ENCODE measurements at regions not wholly inside any gene's neighbourhood (a gene's known extent, or its start where the extent isn't known, plus 50 kb on each side); places are given as distances from the start of the nearest gene placed in this dataset.
"Not testable (repeated sequence)": the region's sequence is repeated elsewhere in the genome, so short reads cannot be mapped to it uniquely, and the experiment has no call there.

DNA sequence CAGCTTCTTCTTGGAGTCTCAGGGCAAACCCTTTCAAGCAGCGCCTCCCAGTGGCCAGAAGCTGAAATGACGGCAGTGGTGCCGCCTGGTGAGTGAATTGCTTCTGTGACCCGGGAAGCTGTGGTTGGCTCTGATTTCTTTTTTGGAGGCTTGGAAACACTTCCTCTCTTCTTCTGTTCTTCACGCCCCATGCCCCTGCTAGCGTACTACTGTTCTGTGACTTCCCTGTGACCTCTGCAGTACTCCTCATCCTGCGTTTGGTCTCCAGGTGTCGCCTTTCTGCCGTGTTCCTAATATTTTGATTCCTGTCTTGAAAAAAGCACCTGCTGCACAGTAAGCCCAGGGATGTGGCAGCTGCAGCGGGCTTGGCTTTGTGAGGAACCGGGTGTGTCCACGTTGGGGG lies 176.4 kb downstream of the ADRA2C start:
- not testable (repeated sequence) for H3K4me3 ChIP-seq (ENCODE audit: low read length)
- DNase-seq (ENCODE audit: low read depth): peak; percentile 29
- TF ChIP-seq, protein P1, sequence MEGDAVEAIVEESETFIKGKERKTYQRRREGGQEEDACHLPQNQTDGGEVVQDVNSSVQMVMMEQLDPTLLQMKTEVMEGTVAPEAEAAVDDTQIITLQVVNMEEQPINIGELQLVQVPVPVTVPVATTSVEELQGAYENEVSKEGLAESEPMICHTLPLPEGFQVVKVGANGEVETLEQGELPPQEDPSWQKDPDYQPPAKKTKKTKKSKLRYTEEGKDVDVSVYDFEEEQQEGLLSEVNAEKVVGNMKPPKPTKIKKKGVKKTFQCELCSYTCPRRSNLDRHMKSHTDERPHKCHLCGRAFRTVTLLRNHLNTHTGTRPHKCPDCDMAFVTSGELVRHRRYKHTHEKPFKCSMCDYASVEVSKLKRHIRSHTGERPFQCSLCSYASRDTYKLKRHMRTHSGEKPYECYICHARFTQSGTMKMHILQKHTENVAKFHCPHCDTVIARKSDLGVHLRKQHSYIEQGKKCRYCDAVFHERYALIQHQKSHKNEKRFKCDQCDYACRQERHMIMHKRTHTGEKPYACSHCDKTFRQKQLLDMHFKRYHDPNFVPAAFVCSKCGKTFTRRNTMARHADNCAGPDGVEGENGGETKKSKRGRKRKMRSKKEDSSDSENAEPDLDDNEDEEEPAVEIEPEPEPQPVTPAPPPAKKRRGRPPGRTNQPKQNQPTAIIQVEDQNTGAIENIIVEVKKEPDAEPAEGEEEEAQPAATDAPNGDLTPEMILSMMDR (conservative IDR thresholded peaks at IDR 0.05; ENCODE audit: low read length): peak; percentile 53

- DNase-seq (ENCODE audit: low read depth): peak; percentile 57
- not testable (repeated sequence) for H3K4me3 ChIP-seq (ENCODE audit: low read length)
Measured at GRCh38 chr4:3943051-3943450, 176.9 kb downstream of the ADRA2C start.

DNA sequence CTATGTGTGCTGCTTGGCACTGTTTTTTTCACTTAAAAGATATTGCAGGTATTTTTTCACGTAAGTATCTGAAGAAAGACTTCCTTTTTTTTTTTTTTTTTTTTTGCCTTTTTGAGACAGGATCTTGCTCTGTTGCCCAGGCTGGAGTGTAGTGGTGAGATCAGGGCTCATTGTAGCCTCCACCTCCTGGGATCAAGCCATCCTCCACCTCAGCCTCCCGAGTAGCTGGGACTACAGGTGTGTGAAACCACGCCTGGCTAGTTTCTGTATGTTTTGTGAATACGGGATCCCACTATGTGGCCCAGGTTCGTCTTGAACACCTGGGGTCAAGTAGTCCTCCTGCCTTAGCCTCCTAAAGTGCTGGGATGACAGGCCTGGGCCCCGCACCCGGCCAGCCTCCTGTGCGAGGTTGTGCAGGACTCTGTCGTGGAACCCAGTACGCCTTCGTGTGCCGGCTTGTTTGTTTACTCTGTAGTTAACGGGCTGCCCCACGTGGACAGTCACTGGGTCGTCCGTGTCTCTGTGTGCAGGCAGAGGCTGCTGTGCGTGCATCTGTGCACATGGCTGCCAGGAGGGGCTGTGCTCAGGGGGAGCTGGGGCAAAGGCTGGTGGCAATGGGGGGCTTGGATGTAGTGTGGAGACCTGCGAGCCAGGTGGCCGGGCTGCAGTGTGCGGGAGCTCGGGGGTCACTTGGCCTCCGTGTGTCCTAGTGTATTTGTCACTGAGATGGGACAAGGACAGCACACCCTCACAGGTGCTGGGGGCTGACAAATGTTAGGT lies 179.5 kb downstream of the ADRA2C start:
- no peak for DNase-seq (ENCODE audit: low read depth)
- TF ChIP-seq, protein P1 (conservative IDR thresholded peaks at IDR 0.05; ENCODE audit: low read length): no peak
- H3K4me3 ChIP-seq (ENCODE audit: low read length): no peak overlapping the region

DNA sequence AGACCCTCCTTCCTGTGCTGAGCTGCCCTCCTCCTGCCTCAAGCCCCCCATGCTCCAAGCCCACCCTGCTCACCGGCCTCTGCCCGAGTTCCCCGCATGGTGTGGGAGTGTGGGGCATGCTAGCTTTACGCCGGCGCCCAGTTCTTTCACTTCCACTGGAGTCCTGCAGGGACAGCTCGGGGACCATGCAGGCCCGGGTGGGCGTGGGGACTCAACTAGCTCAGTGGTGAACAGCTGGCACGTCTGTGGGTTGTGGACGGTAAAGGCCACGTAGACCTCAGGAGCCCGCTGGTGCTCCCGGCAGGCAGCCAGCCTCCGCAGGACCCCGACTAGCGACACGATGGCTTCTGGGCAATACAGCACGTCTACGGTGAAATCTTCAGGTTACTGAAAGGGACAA lies 180.4 kb downstream of the ADRA2C start:
- DNase-seq (ENCODE audit: low read depth); H3K4me3 ChIP-seq (ENCODE audit: low read length): not testable (repeated sequence)

DNA sequence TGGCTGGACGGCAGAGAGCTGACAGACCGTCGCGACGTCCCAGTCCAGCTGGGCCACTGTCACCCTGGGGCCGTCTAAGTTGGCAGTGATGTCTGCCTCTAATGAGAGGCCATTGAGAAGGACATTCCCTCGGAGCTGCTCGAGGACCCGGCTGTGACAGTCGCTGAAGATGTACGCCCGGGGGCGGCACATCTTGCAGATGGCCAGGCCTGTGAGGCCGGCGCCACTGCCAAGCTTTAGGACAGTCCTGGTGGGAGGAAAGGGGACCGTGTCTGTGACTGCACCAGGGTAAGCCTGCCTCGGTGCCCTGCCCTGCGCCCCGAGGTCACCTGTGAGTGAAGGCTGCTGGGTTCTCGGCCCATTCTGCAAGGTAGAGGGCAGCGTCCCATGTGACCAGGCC lies 181.6 kb downstream of the ADRA2C start:
- H3K4me3 ChIP-seq (ENCODE audit: low read length); DNase-seq (ENCODE audit: low read depth): not testable (repeated sequence)

DNA sequence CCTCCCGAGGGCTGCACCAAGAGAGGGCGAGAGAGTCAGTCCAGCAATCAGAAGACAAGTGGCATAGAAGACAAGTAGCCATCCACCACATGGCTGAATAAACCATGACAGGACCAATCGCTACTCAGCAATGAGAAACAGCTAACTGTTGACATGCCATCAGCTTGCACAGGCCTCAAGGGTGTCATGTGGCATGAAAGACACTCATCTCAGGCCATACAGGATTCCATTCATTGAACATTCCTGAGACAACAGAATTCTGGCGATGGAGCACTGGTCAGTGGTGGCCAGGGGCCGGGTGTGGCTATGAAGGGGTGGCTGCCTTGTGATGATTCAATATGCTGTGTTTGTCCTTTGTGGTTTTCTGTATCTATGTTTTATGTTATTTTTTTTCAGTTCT lies 182.0 kb downstream of the ADRA2C start:
- DNase-seq (ENCODE audit: low read depth): peak; percentile 32
- not testable (repeated sequence) for H3K4me3 ChIP-seq (ENCODE audit: low read length)

- H3K4me3 ChIP-seq (ENCODE audit: low read length): not testable (repeated sequence)
- TF ChIP-seq, protein P1 (conservative IDR thresholded peaks at IDR 0.05; ENCODE audit: low read length): peak; percentile 59
- peak; percentile 61 for DNase-seq (ENCODE audit: low read depth)
Measured at GRCh38 chr4:3949916-3950315, 183.7 kb downstream of the ADRA2C start.

DNA sequence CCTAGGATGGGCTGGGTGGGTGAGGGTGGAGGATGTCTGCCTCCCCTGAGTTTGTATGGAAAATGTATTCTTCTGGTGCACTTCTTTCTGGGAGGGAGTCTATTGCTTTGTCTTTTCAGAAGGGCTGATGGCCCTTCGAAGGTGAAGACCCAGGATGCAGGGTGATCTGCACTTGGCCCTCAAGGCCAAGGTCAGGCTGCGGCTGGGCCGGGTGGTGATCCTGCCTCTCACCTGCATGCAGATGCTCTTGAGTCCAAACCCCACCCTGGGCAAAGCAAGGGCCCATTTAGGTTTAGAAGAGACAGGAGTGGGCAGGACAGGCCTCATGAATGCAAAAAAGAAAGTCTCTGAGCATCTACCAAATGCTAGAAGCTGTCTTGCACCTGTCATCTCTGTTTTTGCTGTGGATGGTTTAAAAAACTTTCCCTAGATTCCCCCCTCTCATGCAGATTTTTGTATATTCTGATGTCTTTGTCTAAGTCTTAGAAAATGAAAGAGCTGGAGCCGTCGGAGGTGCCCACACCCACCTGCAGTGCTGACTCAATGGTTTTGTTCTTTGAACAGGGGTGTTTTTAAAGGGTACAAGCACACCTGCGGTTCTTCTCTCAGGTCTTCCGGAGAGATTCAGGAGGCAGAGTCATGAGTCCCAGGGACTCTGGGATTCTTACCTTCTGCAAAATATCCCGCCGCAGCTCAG lies 186.4 kb downstream of the ADRA2C start:
- not testable (repeated sequence) for H3K4me3 ChIP-seq (ENCODE audit: low read length); DNase-seq (ENCODE audit: low read depth)

DNA sequence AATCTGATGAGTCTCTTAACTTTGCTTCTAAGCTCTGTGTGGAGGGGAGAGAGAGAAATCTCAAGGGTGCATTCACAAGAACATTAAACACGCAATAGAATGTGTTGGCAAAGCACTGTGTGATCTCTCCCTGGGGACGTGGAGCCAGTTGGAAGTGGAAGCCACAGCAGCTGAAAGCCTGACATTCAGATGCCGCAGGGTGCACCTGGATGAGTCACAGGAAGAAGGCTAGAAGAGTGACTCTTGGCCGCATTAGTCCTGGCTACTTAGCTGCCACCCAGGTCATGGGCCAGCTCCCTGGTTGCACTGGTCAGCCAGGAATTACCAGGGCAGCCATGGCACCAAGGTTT lies 186.9 kb downstream of the ADRA2C start:
- H3K4me3 ChIP-seq (ENCODE audit: low read length); DNase-seq (ENCODE audit: low read depth): not testable (repeated sequence)

DNA sequence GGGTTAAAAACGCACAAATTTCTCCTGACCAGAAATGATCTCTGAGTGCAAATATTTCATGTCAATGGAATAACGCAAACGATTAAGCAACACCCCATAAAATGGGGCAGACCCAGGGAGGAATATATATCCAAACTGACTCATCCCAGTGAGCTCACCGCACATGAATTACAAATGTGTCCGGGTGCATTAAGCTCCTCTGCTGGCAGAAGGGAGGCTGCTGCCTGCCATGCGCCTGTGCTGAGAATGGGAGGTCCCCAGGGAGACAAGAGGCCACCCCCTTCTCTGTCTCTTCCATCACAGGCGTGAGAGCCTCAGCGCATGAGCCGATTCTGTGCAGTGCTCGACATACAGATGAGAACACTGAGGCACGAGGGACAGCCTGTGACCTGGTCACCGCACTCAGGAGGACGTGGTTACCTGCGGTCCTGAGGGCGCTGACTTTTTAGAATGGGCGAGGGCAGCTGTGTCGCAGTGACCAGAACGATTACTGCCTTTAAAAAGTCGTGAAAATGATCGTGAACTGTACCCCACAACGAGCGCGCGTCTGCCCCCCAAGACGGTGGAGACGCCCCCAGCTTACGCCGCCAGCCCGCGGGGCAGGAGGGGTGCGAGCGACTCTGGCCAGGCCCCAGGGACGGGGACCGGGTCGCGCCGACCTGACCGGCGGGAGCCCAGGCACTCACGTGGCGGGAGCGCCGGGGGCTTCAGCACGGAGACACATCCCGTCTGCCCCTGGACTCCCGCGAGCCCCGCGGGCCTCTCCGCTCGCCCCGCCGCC lies 188.5 kb downstream of the ADRA2C start:
- peak; percentile 99 for DNase-seq (ENCODE audit: low read depth)

GRCh38 chr4:3955321-3956164 lies 189.4 kb downstream of the ADRA2C start:
- peak; percentile 99 for DNase-seq (ENCODE audit: low read depth)
- peak overlapping the region; percentile 65 for H3K4me3 ChIP-seq (ENCODE audit: low read length)

More for the DNA sequence above, 188.5 kb downstream of the ADRA2C start:
- H3K4me3 ChIP-seq (ENCODE audit: low read length): peak overlapping the region; percentile 65

DNA sequence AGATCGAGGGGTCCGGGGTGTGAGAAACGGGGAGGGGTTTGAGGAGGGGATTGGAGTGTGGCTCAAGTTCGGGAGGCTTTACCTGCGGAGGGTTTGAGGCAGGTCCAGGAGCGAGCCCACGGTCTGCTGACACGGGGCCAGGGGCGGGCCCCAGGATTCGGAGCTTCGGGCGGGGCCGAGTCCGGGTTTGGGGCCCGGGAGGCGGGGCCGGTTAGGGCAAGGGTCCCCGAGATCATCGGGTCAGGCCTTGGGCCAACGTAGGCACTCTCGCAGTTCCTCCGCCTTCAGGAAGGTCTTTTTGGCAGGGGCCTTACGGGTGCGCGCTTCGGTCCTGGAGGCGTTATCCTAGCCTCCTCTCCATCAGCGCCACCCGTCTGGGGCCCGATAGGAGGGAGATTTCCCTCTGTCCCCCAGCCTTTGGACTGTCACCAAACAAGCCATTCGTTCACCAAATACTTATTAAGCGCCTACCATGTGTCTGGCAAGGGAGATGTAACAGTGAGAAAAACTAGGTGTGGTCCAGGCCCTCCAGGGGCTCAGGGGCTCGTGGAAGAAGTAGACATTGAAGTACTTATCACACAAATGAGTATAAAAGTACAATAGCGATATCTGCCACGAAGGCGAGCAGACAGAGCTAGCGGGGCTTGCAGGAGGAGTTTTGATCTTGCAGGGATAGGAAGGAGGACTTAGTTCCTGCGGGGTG lies 190.1 kb downstream of the ADRA2C start:
- peak overlapping the region; percentile 59 for H3K4me3 ChIP-seq (ENCODE audit: low read length)
- DNase-seq (ENCODE audit: low read depth): not testable (repeated sequence)

DNA sequence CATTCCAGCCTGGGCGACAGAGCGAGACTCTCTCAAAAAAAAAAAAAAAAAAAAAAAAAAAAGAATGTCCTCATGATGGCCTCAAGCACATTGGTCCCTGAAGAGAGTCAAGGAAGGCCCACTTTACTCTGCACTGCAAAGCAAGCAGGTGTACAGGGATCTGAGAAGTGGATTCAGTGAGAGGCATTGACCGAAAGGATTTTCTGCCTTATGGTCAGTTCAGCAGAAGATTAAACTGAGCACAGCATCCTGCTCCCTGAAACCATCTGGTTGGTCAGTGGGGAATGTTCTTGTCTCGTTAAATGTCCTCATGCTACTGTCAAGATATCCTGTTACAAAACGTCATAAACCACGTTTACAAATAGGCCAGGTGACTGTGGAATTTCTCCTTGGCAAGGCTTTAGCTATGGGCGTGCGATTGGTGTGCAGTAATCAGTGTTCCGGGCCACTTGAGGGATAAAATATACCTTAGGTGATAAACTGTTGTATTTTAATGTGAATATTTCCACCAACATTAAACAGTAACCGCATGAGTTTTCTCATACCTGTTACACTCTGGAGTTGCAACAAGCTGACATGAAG lies 195.0 kb downstream of the ADRA2C start:
- not testable (repeated sequence) for H3K4me3 ChIP-seq (ENCODE audit: low read length); DNase-seq (ENCODE audit: low read depth)

Measured in AG10803 (cell line).